NT2/D1 (cell line): ENCODE measurements at regions not wholly inside any gene's neighbourhood (a gene's known extent, or its start where the extent isn't known, plus 50 kb on each side); places are given as distances from the start of the nearest gene placed in this dataset.

ENCODE experiments used
- SUZ12 ChIP-seq: IDR thresholded peaks from 2 replicates; pipeline ENCODE4 v1.6.1; 2011; ENCODE audit not compliant: insufficient read length, insufficient read depth; ENCODE audit errors: extremely low read depth
- YY1 ChIP-seq: IDR thresholded peaks from 2 replicates; pipeline ENCODE4 v1.6.1; 2011; ENCODE audit not compliant: insufficient read length, insufficient read depth
- ZNF274 ChIP-seq: IDR thresholded peaks from 2 replicates; pipeline ENCODE4 v1.6.1; 2011; ENCODE audit warnings: mild to moderate bottlenecking, low read depth, low read length

DNA sequence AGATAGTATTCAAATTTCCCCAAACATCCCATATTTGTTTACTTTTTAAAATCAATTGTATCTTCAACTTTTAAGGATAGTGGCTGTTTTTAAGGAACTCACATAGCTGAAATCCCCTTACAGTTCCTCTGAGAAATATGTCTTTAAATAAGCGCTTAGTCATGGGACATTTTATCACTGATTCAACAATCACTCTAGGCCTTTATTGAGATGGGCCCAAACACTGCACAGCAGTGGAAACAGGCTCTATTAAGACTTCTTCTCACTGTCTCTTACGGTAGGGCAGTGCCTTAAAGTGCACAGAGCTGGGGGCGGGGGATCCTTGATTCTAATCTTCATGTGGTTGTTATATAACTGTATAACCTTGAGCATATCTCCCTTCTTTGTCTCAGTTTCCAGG lies 59.8 kb upstream of the RREB1 start:
- no peak for TF ChIP-seq ZNF274
- TF ChIP-seq SUZ12, result no peak
- no peak for TF ChIP-seq YY1
